Neural cell (in vitro differentiated cells): ENCODE measurements at regions not wholly inside any gene's neighbourhood (a gene's known extent, or its start where the extent isn't known, plus 50 kb on each side); places are given as distances from the start of the nearest gene placed in this dataset.

Experiments used
- CTCF ChIP-seq: fragments of 450-650 bp; IDR thresholded peaks from 2 replicates; pipeline ENCODE4 v1.5.1; 2014; ENCODE audit warnings: antibody characterized with exemption, mild to moderate bottlenecking, moderate library complexity; ENCODE audit not compliant: poor library complexity, severe bottlenecking
- EZH2 ChIP-seq: fragments of 200-600, 300-800 bp; shearing (Covaris generic), sonication (generic); IDR thresholded peaks from 2 replicates; pipeline ENCODE4 v1.6.1; 2014; ENCODE audit warnings: antibody characterized with exemption, low read length, borderline replicate concordance, mild to moderate bottlenecking; ENCODE audit not compliant: insufficient read depth, poor library complexity, severe bottlenecking

- TF ChIP-seq CTCF, result no peak
- TF ChIP-seq EZH2, result no peak
These were observed 315.4 kb upstream of the MIR17HG start for GRCh38 chr13:91032104-91032503.
